MCF 10A (cell line): ENCODE measurements at regions not wholly inside any gene's neighbourhood (a gene's known extent, or its start where the extent isn't known, plus 50 kb on each side); places are given as distances from the start of the nearest gene placed in this dataset.

ENCODE experiments used
- BruUV-seq: library from RNA; stranded (reverse); fragments of 400-500 nt; replicated peaks from 2 replicates; lab custom pipeline; 2021; lab: Mats Ljungman, UMichigan
- CTCF ChIA-PET: fragments of 300-600 bp; sonication (Branson Sonifier 250); formaldehyde crosslinking; extraction: SDS; loops from one replicate; lab custom pipeline; 2021; ENCODE audit warnings: antibody characterized with exemption, inconsistent platforms; lab: Yijun Ruan, JAX
- POLR2A ChIA-PET: fragments of 300-600, 350-650 bp; sonication (Branson Sonifier 250); formaldehyde crosslinking; extraction: SDS; loops from one replicate; lab custom pipeline; 2020; ENCODE audit warnings: antibody characterized with exemption, inconsistent platforms; lab: Yijun Ruan, JAX
- DNase-seq: peaks from one replicate; pipeline ENCODE4 v3.0.0-alpha.2; 2018; ENCODE audit not compliant: unreplicated experiment
- H3K27ac Mint-ChIP-seq: one replicate; pipeline ENCODE4 v1.8.0; 2022; ENCODE audit warnings: mild to moderate bottlenecking, low read depth, mixed read lengths; ENCODE audit not compliant: unreplicated experiment
- H3K27me3 Mint-ChIP-seq: one replicate; pipeline ENCODE4 v1.8.0; 2022; ENCODE audit warnings: mixed read lengths; ENCODE audit not compliant: insufficient read depth, unreplicated experiment
- H3K36me3 Mint-ChIP-seq: one replicate; pipeline ENCODE4 v1.8.0; 2022; ENCODE audit warnings: mild to moderate bottlenecking, moderate library complexity, mixed read lengths; ENCODE audit not compliant: insufficient read depth, unreplicated experiment
- H3K4me1 Mint-ChIP-seq: one replicate; pipeline ENCODE4 v1.8.0; 2022; ENCODE audit warnings: mixed read lengths; ENCODE audit not compliant: insufficient read depth, unreplicated experiment
- H3K4me3 Mint-ChIP-seq: one replicate; pipeline ENCODE4 v1.8.0; 2022; ENCODE audit warnings: mild to moderate bottlenecking, moderate library complexity, mixed read lengths; ENCODE audit not compliant: unreplicated experiment
- H3K9me3 Mint-ChIP-seq: one replicate; pipeline ENCODE4 v1.8.0; 2022; ENCODE audit warnings: mixed read lengths; ENCODE audit not compliant: unreplicated experiment
- intact Hi-C: fragments of 100-400 bp; cut with micrococcal nuclease; formaldehyde crosslinking; loops from 2 replicates; pipeline ENCODE4 v1.14.1; 2022
- TF ChIP-seq, protein P1 (sequence below): fragments of 200-600 bp; IDR thresholded peaks from one replicate; pipeline ENCODE4 v1.8.0; 2022; ENCODE audit warnings: antibody characterized with exemption, mild to moderate bottlenecking; ENCODE audit not compliant: unreplicated experiment

DNA sequence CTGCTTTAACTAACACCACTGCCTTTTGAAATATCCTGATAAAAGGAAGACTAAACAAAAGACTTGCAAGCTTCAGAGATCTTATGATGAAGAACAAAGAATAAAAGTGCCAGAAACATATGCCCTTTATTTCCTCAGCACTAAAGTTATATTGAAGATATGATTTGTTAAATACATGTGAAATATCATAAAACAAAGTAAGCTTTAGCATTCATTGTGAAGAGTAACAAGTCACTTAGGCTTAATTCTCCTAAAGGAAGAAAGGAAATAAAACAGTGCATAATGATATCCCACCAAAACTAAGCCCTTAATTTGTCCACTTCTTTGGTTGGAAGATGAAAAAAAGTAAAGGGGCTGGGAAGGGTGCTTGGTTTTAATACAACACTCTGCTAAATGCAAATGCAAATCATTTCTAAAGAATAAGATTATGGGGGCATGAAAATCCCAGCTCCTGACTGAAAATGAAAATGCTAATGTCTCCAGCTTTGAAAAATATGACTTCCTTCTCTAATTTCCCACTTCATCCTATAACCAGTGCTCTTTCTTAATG is 227.2 kb downstream of the FAT4 start:
- no peak for DNase-seq
- Mint-ChIP-seq H3K36me3 (no peaks in the 10 kb centered on the region), H3K4me3 (no peak overlapping the region), H3K4me1 (peaks cover 9% of the 10 kb centered on the region), H3K9me3 (peaks cover 10% of the 10 kb centered on the region), H3K27ac (no peak overlapping the region), H3K27me3 (no peaks in the 10 kb centered on the region)
- TF ChIP-seq, protein P1, sequence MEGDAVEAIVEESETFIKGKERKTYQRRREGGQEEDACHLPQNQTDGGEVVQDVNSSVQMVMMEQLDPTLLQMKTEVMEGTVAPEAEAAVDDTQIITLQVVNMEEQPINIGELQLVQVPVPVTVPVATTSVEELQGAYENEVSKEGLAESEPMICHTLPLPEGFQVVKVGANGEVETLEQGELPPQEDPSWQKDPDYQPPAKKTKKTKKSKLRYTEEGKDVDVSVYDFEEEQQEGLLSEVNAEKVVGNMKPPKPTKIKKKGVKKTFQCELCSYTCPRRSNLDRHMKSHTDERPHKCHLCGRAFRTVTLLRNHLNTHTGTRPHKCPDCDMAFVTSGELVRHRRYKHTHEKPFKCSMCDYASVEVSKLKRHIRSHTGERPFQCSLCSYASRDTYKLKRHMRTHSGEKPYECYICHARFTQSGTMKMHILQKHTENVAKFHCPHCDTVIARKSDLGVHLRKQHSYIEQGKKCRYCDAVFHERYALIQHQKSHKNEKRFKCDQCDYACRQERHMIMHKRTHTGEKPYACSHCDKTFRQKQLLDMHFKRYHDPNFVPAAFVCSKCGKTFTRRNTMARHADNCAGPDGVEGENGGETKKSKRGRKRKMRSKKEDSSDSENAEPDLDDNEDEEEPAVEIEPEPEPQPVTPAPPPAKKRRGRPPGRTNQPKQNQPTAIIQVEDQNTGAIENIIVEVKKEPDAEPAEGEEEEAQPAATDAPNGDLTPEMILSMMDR: no peak
- intact Hi-C loops: no loop called here
- ChIA-PET POLR2A (interaction anchor here (0.5 kb wide), 1 partner anchor 63 kb away, joined by 4 read pairs; no protein-coding TSS in a partner anchor), CTCF (interaction anchor here (0.7 kb wide), 1 partner anchor 32 kb away, joined by 3 read pairs; no protein-coding TSS in a partner anchor)
- no TSS peak for BruUV-seq

DNA sequence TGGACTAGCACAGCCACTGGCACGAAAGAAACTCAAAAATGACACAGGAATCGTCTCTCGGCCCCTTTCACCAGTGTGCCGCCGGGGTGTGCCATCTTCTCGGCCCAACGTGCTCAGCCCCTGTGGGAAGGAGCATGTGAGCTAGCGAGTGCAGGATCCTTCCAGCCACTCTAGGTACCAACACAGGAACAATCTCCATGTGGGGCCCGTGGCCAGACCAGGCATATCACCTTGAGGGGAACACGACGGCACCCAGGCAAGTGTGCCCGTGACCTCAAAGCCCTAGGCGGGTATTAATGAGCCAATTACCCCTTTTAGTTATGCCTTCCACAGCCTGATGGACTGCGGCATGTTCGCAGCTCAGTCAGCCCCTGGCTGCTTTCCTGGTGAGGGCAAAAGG is 231.5 kb downstream of the FAT4 start:
- H3K36me3 Mint-ChIP-seq: no peaks in the 10 kb centered on the region
- no peaks in the 10 kb centered on the region for H3K27me3 Mint-ChIP-seq
- H3K4me3 Mint-ChIP-seq: no peak overlapping the region
- H3K27ac Mint-ChIP-seq: no peak overlapping the region
- CTCF ChIA-PET: interaction anchor here (0.8 kb wide), 1 partner anchor 135 kb away, joined by 3 read pairs; no protein-coding TSS in a partner anchor
- intact Hi-C loops: no loop called here
- no peak for DNase-seq
- no TSS peak for BruUV-seq
- no peaks in the 10 kb centered on the region for H3K9me3 Mint-ChIP-seq
- TF ChIP-seq, protein P1: no peak
- peaks cover 9% of the 10 kb centered on the region for H3K4me1 Mint-ChIP-seq
- POLR2A ChIA-PET: no interaction called here

DNA sequence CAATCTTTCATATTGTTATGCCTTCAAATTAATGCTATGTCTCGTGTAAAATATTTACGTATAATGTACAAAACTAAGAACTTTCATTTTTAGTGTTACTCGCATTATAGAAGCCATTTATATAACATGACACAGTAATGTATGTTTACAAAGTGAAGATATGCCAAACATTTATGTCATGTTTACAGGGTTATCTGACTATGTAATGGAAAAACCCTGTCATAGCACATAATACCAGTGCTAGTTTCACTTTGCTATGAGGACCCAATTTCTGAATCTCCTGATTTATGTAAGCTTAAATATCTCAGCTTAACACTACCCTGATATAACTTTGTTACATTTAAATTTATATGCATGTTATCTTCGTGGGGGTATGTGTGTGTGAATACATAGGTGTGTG is 233.1 kb downstream of the FAT4 start:
- H3K27me3 Mint-ChIP-seq: no peaks in the 10 kb centered on the region
- no peaks in the 10 kb centered on the region for H3K9me3 Mint-ChIP-seq
- CTCF ChIA-PET: interaction anchor here (1.1 kb wide), 1 partner anchor 36 kb away, joined by 3 read pairs; no protein-coding TSS in a partner anchor
- TF ChIP-seq, protein P1: no peak
- BruUV-seq: no TSS peak
- peaks cover 9% of the 10 kb centered on the region for H3K4me1 Mint-ChIP-seq
- POLR2A ChIA-PET: no interaction called here
- intact Hi-C loops: no loop called here
- H3K27ac Mint-ChIP-seq: no peak overlapping the region
- DNase-seq: no peak
- no peak overlapping the region for H3K4me3 Mint-ChIP-seq
- H3K36me3 Mint-ChIP-seq: no peaks in the 10 kb centered on the region

DNA sequence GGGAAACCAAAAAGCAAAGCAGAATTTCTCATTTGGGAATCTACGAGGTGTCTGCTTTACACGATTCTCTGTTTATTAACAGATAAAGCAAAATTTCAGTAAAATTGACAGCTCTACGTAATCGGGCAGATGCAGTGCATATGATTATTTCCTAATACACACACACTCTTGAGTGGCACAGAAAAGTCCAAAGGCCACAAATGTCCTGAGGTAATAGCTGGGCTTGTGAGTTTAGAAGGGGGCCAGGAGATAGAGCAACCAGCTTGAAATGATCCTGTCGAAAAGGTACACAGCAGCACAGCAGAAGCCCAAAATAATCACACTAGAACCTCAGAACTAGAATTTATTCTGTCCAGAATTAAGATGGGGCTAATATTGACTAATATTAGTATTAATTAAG is 236.0 kb downstream of the FAT4 start:
- ChIA-PET CTCF (interaction anchor here (0.6 kb wide), 1 partner anchor 21 kb away, joined by 3 read pairs; no protein-coding TSS in a partner anchor), POLR2A (interaction anchor here (0.7 kb wide), 1 partner anchor 19 kb away, joined by 4 read pairs; no protein-coding TSS in a partner anchor)
- no peaks in the 10 kb centered on the region for H3K9me3 Mint-ChIP-seq
- intact Hi-C loops: no loop called here
- TF ChIP-seq, protein P1: no peak
- no peak for DNase-seq
- H3K4me3 Mint-ChIP-seq: no peak overlapping the region
- H3K27me3 Mint-ChIP-seq: no peaks in the 10 kb centered on the region
- H3K27ac Mint-ChIP-seq: no peak overlapping the region
- no TSS peak for BruUV-seq
- H3K36me3 Mint-ChIP-seq: no peaks in the 10 kb centered on the region
- H3K4me1 Mint-ChIP-seq: peaks cover under 1% of the 10 kb centered on the region
